G401 (cell line): ENCODE measurements at regions not wholly inside any gene's neighbourhood (a gene's known extent, or its start where the extent isn't known, plus 50 kb on each side); places are given as distances from the start of the nearest gene placed in this dataset.
"Not testable (repeated sequence)": the region's sequence is repeated elsewhere in the genome, so short reads cannot be mapped to it uniquely, and the experiment has no call there.

ENCODE experiments used
- DNase-seq: peaks from one replicate; pipeline ENCODE4 v3.0.0-alpha.2; 2015; ENCODE audit warnings: low spot score
- in situ Hi-C: cut with HindIII; loops from 2 replicates; pipeline ENCODE4 v1.10.0; 2016; ENCODE audit warnings: low sequenced_read_pairs, mixed read lengths

- in situ Hi-C loops = no loop called here
- DNase-seq = no peak
Measured at GRCh38 chr5:143898381-143898780, 86.4 kb downstream of the HMHB1 start.

GRCh38 chr5:143898916-143899591 is 87.1 kb downstream of the HMHB1 start:
- in situ Hi-C loops = no loop called here
- no peak for DNase-seq

GRCh38 chr5:143908959-143909358 is 97.0 kb downstream of the HMHB1 start:
- DNase-seq = no peak
- in situ Hi-C loops = no loop called here

GRCh38 chr5:143913008-143913752 is 101.2 kb downstream of the HMHB1 start:
- peak; percentile 8 for DNase-seq
- in situ Hi-C loops = no loop called here

- in situ Hi-C loops = no loop called here
- DNase-seq = no peak
Measured at GRCh38 chr5:143914756-143915155, 102.8 kb downstream of the HMHB1 start.

GRCh38 chr5:143916451-143916850 is 104.5 kb downstream of the HMHB1 start:
- in situ Hi-C loops = no loop called here

GRCh38 chr5:143918961-143919360 is 107.0 kb downstream of the HMHB1 start:
- in situ Hi-C loops = no loop called here
- no peak for DNase-seq

More at GRCh38 chr5:143916451-143916850, 104.5 kb downstream of the HMHB1 start:
- DNase-seq = no peak

- in situ Hi-C loops = no loop called here
- no peak for DNase-seq
Measured at GRCh38 chr5:143920772-143921171, 108.8 kb downstream of the HMHB1 start.

GRCh38 chr5:143921525-143922311 is 109.8 kb downstream of the HMHB1 start:
- in situ Hi-C loops = no loop called here
- no peak for DNase-seq

- in situ Hi-C loops = no loop called here
- DNase-seq = no peak
Measured at GRCh38 chr5:143922718-143923117, 110.8 kb downstream of the HMHB1 start.

GRCh38 chr5:143923634-143924266 is 111.8 kb downstream of the HMHB1 start:
- no peak for DNase-seq
- in situ Hi-C loops = no loop called here

GRCh38 chr5:143924311-143924978 is 112.5 kb downstream of the HMHB1 start:
- in situ Hi-C loops = no loop called here
- DNase-seq = no peak

- DNase-seq, in situ Hi-C loops: not testable (repeated sequence)
Measured at GRCh38 chr5:143924979-143925325, 113.0 kb downstream of the HMHB1 start.

GRCh38 chr5:143929486-143929885 is 117.5 kb downstream of the HMHB1 start:
- no peak for DNase-seq
- in situ Hi-C loops = no loop called here

GRCh38 chr5:143930561-143930960 is 118.6 kb downstream of the HMHB1 start:
- DNase-seq = no peak
- in situ Hi-C loops = no loop called here

- in situ Hi-C loops = no loop called here
- peak; percentile 27 for DNase-seq
Measured at GRCh38 chr5:143931476-143931875, 119.5 kb downstream of the HMHB1 start.

- DNase-seq = no peak
- in situ Hi-C loops = no loop called here
Measured at GRCh38 chr5:143931986-143932385, 120.0 kb downstream of the HMHB1 start.

- no peak for DNase-seq
- in situ Hi-C loops = no loop called here
Measured at GRCh38 chr5:143932584-143932983, 120.6 kb downstream of the HMHB1 start.

- DNase-seq = no peak
- in situ Hi-C loops = no loop called here
Measured at GRCh38 chr5:143933451-143933850, 121.5 kb downstream of the HMHB1 start.
